B cell (primary cell): ENCODE measurements at regions not wholly inside any gene's neighbourhood (a gene's known extent, or its start where the extent isn't known, plus 50 kb on each side); places are given as distances from the start of the nearest gene placed in this dataset.

ENCODE experiments used
- EZH2 ChIP-seq: IDR thresholded peaks from 2 replicates; pipeline ENCODE4 v1.6.1; 2012; ENCODE audit warnings: borderline replicate concordance, low read depth, mild to moderate bottlenecking, moderate library complexity, low read length; ENCODE audit not compliant: insufficient read depth, poor library complexity, severe bottlenecking
- TF ChIP-seq, protein P1 (sequence below): fragments of 200-600 bp; IDR thresholded peaks from one replicate; pipeline ENCODE4 v1.8.0; 2022; ENCODE audit warnings: antibody characterized with exemption, mild to moderate bottlenecking

DNA sequence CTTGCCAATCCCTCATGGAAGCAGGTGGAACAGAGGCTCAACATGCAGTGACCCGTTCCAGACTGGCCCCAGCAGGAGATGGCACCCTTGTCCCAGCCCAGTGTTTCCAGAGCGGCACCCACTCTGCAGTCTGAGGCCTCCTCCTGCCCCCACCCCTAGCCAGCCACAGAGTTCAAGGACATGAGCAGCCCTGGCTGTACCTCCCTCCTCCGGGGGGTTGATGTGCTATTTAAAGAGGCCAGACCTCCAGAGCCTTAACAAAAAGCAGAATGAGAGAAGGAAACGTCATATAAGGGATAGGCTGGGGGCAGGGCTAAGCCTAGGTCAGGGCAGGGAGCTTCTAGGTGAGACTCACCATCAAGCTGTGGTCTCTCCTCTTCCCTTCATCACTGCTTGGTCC, 115.7 kb upstream of the NANOS1 start:
- no peak for TF ChIP-seq EZH2
- TF ChIP-seq, protein P1, sequence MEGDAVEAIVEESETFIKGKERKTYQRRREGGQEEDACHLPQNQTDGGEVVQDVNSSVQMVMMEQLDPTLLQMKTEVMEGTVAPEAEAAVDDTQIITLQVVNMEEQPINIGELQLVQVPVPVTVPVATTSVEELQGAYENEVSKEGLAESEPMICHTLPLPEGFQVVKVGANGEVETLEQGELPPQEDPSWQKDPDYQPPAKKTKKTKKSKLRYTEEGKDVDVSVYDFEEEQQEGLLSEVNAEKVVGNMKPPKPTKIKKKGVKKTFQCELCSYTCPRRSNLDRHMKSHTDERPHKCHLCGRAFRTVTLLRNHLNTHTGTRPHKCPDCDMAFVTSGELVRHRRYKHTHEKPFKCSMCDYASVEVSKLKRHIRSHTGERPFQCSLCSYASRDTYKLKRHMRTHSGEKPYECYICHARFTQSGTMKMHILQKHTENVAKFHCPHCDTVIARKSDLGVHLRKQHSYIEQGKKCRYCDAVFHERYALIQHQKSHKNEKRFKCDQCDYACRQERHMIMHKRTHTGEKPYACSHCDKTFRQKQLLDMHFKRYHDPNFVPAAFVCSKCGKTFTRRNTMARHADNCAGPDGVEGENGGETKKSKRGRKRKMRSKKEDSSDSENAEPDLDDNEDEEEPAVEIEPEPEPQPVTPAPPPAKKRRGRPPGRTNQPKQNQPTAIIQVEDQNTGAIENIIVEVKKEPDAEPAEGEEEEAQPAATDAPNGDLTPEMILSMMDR = no peak
